ENCODE measurements at regions not wholly inside any gene's neighbourhood (a gene's known extent, or its start where the extent isn't known, plus 50 kb on each side); places are given as distances from the start of the nearest gene placed in this dataset.

GRCh38 chr3:107894998-107895397 is 195.8 kb downstream of the CD47 start:
- DNase-seq, result no peak

GRCh38 chr3:107892955-107893624 is 197.7 kb downstream of the CD47 start:
- no peak for DNase-seq

DNA sequence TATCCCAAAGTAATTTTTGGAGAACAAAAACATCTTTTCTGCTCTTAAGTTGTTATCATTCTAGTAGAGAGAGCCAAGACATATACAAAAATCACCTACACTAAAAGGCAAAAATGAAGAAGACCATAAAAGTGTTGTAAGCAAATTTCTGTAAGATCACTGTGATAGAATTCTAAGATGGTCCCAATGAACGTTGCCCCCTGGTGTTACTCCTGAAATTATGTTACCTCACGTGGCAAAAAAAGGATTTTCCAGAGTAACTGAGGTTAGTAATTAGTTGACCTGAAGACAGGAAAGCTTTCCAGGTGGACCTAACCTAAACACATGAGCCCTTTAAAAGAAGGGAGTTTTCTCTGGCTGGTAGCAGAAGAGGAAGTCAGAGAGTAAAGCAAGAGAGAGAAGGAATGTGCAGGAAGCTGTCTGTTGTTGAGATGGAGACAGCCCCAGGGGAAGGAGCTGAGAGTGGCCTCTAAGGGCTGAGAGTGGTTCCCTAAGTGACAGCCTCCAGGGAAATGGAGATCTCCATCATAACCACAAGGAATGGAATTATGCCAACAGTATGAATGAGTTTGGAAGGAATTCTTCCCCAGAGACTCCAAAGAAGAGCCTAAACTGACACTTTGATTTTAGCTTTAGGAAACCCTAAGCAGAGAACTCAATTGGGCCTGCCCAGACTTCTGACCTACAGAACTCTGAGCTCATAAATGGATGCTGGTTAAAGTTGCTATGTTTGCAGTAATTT is 205.9 kb downstream of the CD47 start:
- no peak for DNase-seq

DNA sequence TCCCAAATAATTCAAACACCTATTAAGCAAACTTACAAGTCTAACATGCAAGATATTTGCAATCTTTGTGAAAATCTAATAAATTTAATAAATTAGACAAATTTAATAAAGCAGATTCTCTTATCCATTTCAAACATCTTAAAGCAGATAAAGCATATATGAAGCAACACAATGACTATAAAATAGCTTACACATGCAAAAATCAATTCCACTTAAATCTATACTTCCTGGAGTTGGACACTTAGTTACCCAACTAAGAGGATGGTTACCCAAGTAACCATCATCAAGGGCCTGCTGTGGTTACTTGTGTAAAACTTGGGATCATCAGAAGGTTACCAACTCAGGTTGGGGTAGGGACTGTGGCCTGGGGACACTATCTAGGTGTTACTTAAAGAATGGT is 206.8 kb downstream of the CD47 start:
- DNase-seq, result no peak

- no peak for DNase-seq
Observed at GRCh38 chr3:107882881-107883280, 207.9 kb downstream of the CD47 start.

DNA sequence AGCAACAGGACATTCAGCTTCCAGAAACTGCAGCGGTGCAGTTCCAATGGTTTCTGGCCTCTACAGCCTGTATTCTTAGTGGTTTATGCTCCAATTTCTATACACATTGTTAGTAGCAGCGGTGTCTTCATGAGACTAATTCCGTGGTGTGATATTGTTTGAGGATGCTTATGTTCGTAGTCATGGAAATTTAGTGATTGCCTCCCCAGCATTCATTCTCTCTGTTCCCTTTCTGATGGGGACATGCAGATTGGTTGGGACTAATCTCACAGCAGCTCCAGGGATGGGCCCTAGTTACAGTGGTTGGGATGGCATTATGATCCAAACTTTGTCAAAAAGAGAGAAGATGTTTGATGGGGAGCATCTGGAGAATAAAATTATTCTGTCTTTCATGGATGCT is 208.6 kb downstream of the CD47 start:
- DNase-seq, result no peak

DNA sequence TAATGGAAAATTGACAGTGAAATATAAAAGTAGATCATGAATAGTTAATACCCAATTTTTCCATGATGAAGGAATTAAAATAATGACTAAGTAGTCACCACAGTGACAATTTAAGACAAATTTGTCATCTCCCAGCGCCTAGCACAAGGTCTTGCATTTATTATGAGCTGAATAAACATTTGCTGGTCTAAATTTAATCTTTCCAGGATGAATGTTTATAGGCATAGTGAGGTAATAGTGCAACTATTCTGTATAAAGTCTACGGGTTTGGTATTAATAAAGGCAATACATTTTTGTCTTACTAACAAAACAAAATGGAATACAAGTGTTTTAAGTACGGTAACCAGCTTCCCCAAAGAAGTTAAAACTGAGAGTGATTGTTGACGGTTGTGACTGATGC is 209.3 kb downstream of the CD47 start:
- DNase-seq, result no peak

DNA sequence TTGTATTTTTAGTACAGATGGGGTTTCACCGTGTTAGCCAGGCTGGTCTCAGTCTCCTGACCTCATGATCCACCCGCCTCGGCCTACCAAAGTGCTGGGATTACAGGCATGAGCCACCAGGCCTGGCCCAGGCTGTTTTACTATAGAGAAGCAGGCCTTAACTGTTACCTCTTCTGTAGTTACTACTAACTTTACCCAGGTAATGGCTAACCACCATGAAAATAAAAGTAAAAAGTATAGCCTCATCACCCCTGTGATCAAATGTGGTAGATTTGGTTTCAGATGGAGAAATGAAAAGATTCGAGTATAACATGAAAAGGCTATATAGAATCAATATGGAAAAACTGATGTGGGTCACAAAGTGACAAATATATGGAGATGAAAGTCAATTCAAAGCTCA is 210.1 kb downstream of the CD47 start:
- no peak for DNase-seq

DNA sequence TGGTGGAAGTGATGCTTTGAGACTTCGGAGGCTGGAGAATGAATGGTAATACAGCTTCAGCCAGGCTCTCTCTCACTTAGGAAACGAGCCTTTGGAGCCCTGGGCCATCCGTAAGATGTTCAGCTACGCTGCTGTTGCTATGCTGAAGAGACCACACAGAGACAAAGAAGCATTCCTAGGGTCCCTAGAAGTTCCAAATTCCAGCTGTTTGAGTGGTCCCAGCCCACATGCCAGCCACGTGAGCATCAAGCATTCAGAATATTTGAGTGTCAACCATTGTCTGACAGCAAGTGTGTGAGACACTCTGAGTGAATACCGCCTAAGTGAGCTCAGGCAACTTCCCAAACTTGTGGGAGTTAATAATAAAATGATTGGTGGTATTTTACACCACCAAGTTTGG is 212.9 kb downstream of the CD47 start:
- no peak for DNase-seq

DNA sequence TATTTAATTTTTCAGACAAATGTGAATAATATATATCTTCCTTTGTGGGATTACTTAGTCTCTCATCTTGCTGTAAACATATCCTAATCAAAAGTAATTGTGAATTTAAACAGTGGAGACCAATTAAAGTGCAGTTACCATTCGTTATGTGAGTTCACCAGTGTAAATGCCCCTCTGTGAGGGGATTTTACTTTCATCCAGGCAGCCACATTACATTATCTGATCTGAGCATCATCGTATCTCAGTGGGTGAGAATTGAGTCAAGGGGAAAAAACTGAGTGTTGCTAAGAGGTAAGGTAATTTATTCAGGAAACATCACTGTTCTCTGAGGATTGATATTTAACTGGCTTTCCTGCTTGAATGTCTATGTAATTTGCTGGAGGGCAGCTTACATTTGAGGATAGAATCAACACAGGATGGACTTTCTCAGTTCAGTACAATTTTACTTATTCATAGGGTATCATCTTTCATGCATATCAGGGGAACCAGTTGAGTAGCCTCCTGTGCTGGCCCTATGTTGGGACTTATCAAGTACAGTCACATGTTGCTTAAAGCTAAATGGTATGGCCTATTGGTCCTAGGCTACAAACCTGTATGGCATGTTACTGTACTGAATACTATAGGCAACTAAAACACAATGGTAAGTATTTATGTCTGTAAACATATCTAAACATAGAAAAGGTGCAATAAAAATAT is 219.7 kb downstream of the CD47 start:
- DNase-seq, result no peak

DNA sequence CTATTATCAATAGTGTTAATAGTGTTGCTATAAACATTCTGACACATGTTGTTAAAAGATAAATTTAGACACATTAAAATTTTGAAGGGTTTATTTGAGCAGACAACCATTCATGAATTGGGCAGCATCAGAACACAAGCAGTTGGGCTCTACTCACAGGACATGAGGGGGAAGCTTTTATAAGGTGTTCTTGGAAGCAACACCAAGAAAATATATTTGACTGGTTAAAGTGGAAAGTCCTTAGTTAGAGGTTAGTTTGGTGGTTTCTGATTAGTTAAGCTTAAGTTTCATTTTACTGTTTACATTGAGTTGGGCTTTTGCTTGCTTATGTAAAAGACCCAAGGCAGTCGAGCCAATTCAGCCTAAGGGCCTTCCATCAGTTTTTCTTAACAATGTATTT is 220.7 kb downstream of the CD47 start:
- DNase-seq, result no peak

GRCh38 chr3:107868449-107868848 is 222.4 kb downstream of the CD47 start:
- no peak for DNase-seq

DNA sequence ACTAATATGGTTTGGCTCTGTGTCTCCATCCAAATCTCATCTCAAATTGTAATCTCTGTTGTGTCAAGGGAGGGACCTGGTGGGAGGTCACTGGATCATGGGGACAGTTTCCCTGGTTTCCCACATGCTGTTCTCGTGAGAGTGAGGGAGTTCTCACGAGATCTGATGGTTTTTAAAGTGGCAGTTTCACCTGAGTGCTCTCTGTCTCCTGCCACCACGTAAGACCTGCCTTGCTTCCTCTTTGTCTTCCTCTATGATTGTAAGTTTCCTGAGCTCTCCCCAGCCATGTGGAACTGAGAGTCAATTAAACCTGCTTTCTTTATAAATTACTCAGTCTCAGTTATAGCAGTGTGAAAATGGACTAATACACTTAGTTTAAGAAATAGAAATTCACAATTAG is 228.9 kb downstream of the CD47 start:
- no peak for DNase-seq

DNA sequence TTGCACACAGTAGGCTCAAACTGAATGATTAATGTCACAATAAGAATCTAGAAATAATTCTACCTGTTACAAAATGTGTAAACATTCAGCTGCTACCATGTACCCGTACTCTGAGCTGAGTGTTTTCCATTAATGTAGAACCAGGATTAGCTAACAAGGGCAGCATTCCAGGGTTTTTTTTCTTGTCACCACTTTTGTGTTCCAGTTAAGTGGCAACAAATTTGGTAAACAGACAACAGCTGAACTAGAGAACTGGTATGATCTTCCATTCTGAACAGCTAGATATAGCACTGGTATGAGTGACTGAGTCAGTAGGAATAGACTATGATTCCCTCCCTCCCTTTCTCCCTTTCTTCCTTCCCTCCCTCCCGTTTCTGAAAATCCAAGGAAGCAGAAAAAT is 229.4 kb downstream of the CD47 start:
- no peak for DNase-seq
